B cell (primary cell): ENCODE measurements at regions not wholly inside any gene's neighbourhood (a gene's known extent, or its start where the extent isn't known, plus 50 kb on each side); places are given as distances from the start of the nearest gene placed in this dataset.

Experiments used
- ATAC-seq: fragments of 200-7000 bp; cut with Tn5 transposase; one replicate; pipeline ENCODE4 v1.10.0; 2021; ENCODE audit warnings: low read depth, mild to moderate bottlenecking, moderate number of reproducible peaks, moderate library complexity
- CTCF ChIA-PET: fragments of 350-600 bp; sonication (Branson Sonifier 250); formaldehyde crosslinking; loops from one replicate; lab custom pipeline; 2021; ENCODE audit warnings: antibody characterized with exemption, inconsistent platforms; lab: Charles Lee
- POLR2A ChIA-PET: fragments of 350-600 bp; sonication (Branson Sonifier 250); formaldehyde crosslinking; loops from one replicate; lab custom pipeline; 2021; ENCODE audit warnings: antibody characterized with exemption; lab: Charles Lee
- DNase-seq: peaks from one replicate; pipeline ENCODE4 v3.0.0; 2013
- H2AFZ ChIP-seq: 2 replicates; pipeline ENCODE4 v1.6.1; 2012; ENCODE audit warnings: mild to moderate bottlenecking, low read depth, low read length; ENCODE audit not compliant: insufficient read depth, poor library complexity, severe bottlenecking
- H3K27ac ChIP-seq, 2 donors: 1 replicate in 1 of 2; 2 replicates in 1 of 2; pipeline ENCODE4 v1.5.1; 2012 to 2013; ENCODE audit warnings: low read length in 2 of 2, mild to moderate bottlenecking in 2 of 2, moderate library complexity in 1 of 2
- H3K27me3 ChIP-seq, 4 experiments: fragments of 200-600 bp in 1 of 4; sonication (generic) in 1 of 4; replicated peaks in 1 of 4; 1 replicate in 2 of 4; 2 replicates in 2 of 4; pipeline versions ENCODE4 v1.6.1 to v1.7.0; 2013 to 2016; ENCODE audit warnings: low read length in 3 of 4, mild to moderate bottlenecking in 2 of 4, mixed read lengths in 1 of 4, moderate library complexity in 1 of 4; ENCODE audit not compliant: insufficient read depth in 4 of 4, control insufficient read depth in 3 of 4; ENCODE audit errors: control extremely low read depth in 1 of 4
- H3K36me3 ChIP-seq, 2 experiments: replicated peaks in 1 of 2; 1 replicate in 1 of 2; 2 replicates in 1 of 2; pipeline versions ENCODE4 v1.6.1 to v1.7.1; 2013; ENCODE audit warnings: low read length in 1 of 2; ENCODE audit not compliant: insufficient read depth in 2 of 2, control insufficient read depth in 1 of 2; ENCODE audit errors: control extremely low read depth in 1 of 2, extremely low read depth in 1 of 2
- H3K4me1 ChIP-seq, 2 donors: fragments of 200-600 bp in 1 of 2; sonication (generic) in 1 of 2; 1 replicate in 1 of 2; 2 replicates in 1 of 2; pipeline versions ENCODE4 v1.5.1 to v1.6.1; 2013 to 2017; ENCODE audit warnings: low read length in 2 of 2; ENCODE audit not compliant: control insufficient read depth in 2 of 2, insufficient read depth in 2 of 2
- H3K4me2 ChIP-seq: replicated peaks from 2 replicates; pipeline ENCODE3; 2012; ENCODE audit warnings: mild to moderate bottlenecking, low read depth, low read length; ENCODE audit not compliant: poor library complexity, severe bottlenecking
- H3K4me3 ChIP-seq, 5 experiments: fragments of 200-600 bp in 1 of 5; sonication (generic) in 1 of 5; 1 replicate in 3 of 5; 2 replicates in 2 of 5; pipeline versions ENCODE4 v1.5.1 to v1.7.0; 2011 to 2016; ENCODE audit warnings: low read length in 4 of 5, mild to moderate bottlenecking in 4 of 5, low read depth in 2 of 5, control low read depth in 1 of 5, moderate library complexity in 1 of 5; ENCODE audit not compliant: insufficient read depth in 1 of 5; ENCODE audit errors: control extremely low read depth in 1 of 5, extremely low read depth in 1 of 5
- H3K79me2 ChIP-seq: fragments of 200-600 bp; sonication (generic); one replicate; pipeline ENCODE4 v1.6.0; 2016; ENCODE audit warnings: low read length; ENCODE audit not compliant: control insufficient read depth, insufficient read depth
- H3K9ac ChIP-seq: fragments of 200-600 bp; sonication (generic); 2 replicates; pipeline ENCODE4 v1.6.1; 2017; ENCODE audit warnings: mild to moderate bottlenecking, low read length, moderate library complexity
- H3K9me3 ChIP-seq, 3 donors: one replicate each; pipeline versions ENCODE4 v1.6.1 to v1.7.1; 2013; ENCODE audit warnings: low read length in 2 of 3; ENCODE audit not compliant: control insufficient read depth in 2 of 3, insufficient read depth in 1 of 3; ENCODE audit errors: control extremely low read depth in 1 of 3
- H4K20me1 ChIP-seq: 2 replicates; pipeline ENCODE4 v1.6.0; 2012; ENCODE audit warnings: mild to moderate bottlenecking, low read length; ENCODE audit not compliant: insufficient read depth, control insufficient read depth, poor library complexity, severe bottlenecking
- H3K27ac Mint-ChIP-seq: one replicate; pipeline ENCODE4 v1.8.0; 2021; ENCODE audit warnings: mixed read lengths
- H3K27me3 Mint-ChIP-seq: one replicate; pipeline ENCODE4 v1.8.0; 2021; ENCODE audit warnings: mixed read lengths
- H3K4me1 Mint-ChIP-seq: one replicate; pipeline ENCODE4 v1.8.0; 2021; ENCODE audit warnings: mixed read lengths
- H3K4me3 Mint-ChIP-seq: one replicate; pipeline ENCODE4 v1.8.0; 2021; ENCODE audit warnings: mixed read lengths
- H3K9me3 Mint-ChIP-seq: one replicate; pipeline ENCODE4 v1.8.0; 2022; ENCODE audit warnings: mixed read lengths; ENCODE audit not compliant: insufficient read depth
- CTCF ChIP-seq: fragments of 200-600 bp; IDR thresholded peaks from one replicate; pipeline ENCODE4 v1.8.0; 2022; ENCODE audit warnings: antibody characterized with exemption, mild to moderate bottlenecking
- EZH2 ChIP-seq: IDR thresholded peaks from 2 replicates; pipeline ENCODE4 v1.6.1; 2012; ENCODE audit warnings: borderline replicate concordance, low read depth, mild to moderate bottlenecking, moderate library complexity, low read length; ENCODE audit not compliant: insufficient read depth, poor library complexity, severe bottlenecking
- WGBS: methylation state at CpG from one replicate; pipeline ENCODE4 v1.1.5; 2013; ENCODE audit warnings: missing lambda C conversion rate; ENCODE audit not compliant: insufficient coverage; 5-methylcytosine and 5-hydroxymethylcytosine counted together
- intact Hi-C: fragments of 100-400 bp; cut with micrococcal nuclease; formaldehyde crosslinking; loops from one replicate; pipeline ENCODE4 v1.10.0; 2022

- Histone ChIP-seq H3K4me2 (no peak overlapping the region), H2AFZ (no peak overlapping the region), H3K9ac (no peak overlapping the region), H3K79me2 (no peaks in the 10 kb centered on the region), H4K20me1 (no peaks in the 10 kb centered on the region), H3K4me3 (no peak overlapping the region), H3K27ac (no peak overlapping the region), H3K4me1 (no peaks in the 10 kb centered on the region), H3K36me3 (no peaks in the 10 kb centered on the region), H3K27me3 (no peaks in the 10 kb centered on the region), H3K9me3 (peaks cover 2 to 13% (median 4%) of the 10 kb centered on the region in 3 donors)
- Mint-ChIP-seq H3K27ac (no peak overlapping the region), H3K9me3 (peaks cover 5% of the 10 kb centered on the region), H3K4me3 (no peak overlapping the region), H3K4me1 (no peaks in the 10 kb centered on the region), H3K27me3 (peaks cover under 1% of the 10 kb centered on the region)
- ATAC-seq (no peak), DNase-seq (no peak)
- POLR2A ChIA-PET, result no interaction called here
- TF ChIP-seq CTCF, result no peak
- no peak for TF ChIP-seq EZH2
- intact Hi-C loops, result no loop called here
- CTCF ChIA-PET, result no interaction called here
Measured at GRCh38 chr5:40089269-40089668, 590.4 kb upstream of the PTGER4 start.

DNA sequence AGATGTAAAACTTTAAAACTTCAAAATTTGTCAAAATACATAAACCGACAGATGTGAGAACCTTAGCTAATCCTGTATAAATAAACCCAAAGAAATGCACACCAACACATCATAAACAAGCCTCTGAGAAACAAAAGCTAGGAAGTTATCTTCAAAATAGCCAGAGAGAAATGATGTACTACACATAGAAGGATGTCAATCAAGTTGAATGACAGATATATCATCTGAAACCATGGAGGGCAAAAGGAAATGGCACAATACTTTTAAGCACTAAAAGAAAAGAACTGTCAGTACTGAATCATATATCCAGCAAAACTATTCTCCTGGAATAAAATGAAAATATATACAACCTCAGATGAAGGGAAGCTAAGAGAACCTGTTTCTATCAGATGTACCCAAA is 595.1 kb upstream of the PTGER4 start:
- POLR2A ChIA-PET, result no interaction called here
- intact Hi-C loops, result no loop called here

More for the DNA sequence above, 595.1 kb upstream of the PTGER4 start:
- no peak overlapping the region for H3K4me3 ChIP-seq
- H3K36me3 ChIP-seq, result no peaks in the 10 kb centered on the region
- no CpG with 5 or more reads among the region's 1 CpG for WGBS
- no peak overlapping the region for H2AFZ ChIP-seq
- Mint-ChIP-seq H3K27me3 (no peaks in the 10 kb centered on the region), H3K4me1 (no peaks in the 10 kb centered on the region), H3K27ac (no peak overlapping the region), H3K9me3 (no peaks in the 10 kb centered on the region), H3K4me3 (no peak overlapping the region)
- no peak overlapping the region for H3K4me2 ChIP-seq
- H3K9me3 ChIP-seq, result no peaks in the 10 kb centered on the region
- no peaks in the 10 kb centered on the region for H3K79me2 ChIP-seq
- no peaks in the 10 kb centered on the region for H3K27me3 ChIP-seq
- DNase-seq, result no peak
- H3K27ac ChIP-seq, result no peak overlapping the region
- TF ChIP-seq CTCF (no peak), EZH2 (no peak)
- CTCF ChIA-PET, result no interaction called here
- no peak for ATAC-seq
- no peaks in the 10 kb centered on the region for H3K4me1 ChIP-seq
- no peak overlapping the region for H3K9ac ChIP-seq
- H4K20me1 ChIP-seq, result no peaks in the 10 kb centered on the region
